Parathyroid adenoma (tissue), 2 donors: ENCODE measurements at regions not wholly inside any gene's neighbourhood (a gene's known extent, or its start where the extent isn't known, plus 50 kb on each side); places are given as distances from the start of the nearest gene placed in this dataset.

Source experiments
- H2AFZ ChIP-seq: fragments of 300-600 bp; sonication (generic); one replicate; pipeline ENCODE4 v1.7.0; 2017; ENCODE audit warnings: antibody characterized with exemption, mild to moderate bottlenecking
- H3K27ac ChIP-seq: fragments of 300-600 bp; sonication (generic); one replicate; pipeline ENCODE4 v1.7.0; 2017
- H3K27me3 ChIP-seq: fragments of 300-600 bp; sonication (generic); one replicate; pipeline ENCODE4 v1.7.0; 2017; ENCODE audit warnings: low read length; ENCODE audit not compliant: control insufficient read depth, insufficient read depth
- H3K36me3 ChIP-seq: fragments of 300-600 bp; sonication (generic); one replicate; pipeline ENCODE4 v1.7.0; 2017; ENCODE audit warnings: low read length; ENCODE audit not compliant: control insufficient read depth, insufficient read depth
- H3K4me1 ChIP-seq: fragments of 300-600 bp; sonication (generic); one replicate; pipeline ENCODE4 v1.7.0; 2017; ENCODE audit warnings: control low read depth
- H3K4me2 ChIP-seq: fragments of 300-600 bp; sonication (generic); one replicate; pipeline ENCODE4 v1.7.0; 2017; ENCODE audit warnings: low read length
- H3K4me3 ChIP-seq: fragments of 300-600 bp; sonication (generic); one replicate; pipeline ENCODE4 v1.7.0; 2017; ENCODE audit warnings: low read depth, low read length
- H3K79me2 ChIP-seq: fragments of 300-600 bp; sonication (generic); one replicate; pipeline ENCODE4 v1.7.0; 2017; ENCODE audit warnings: control low read depth
- H3K9ac ChIP-seq: fragments of 300-600 bp; sonication (generic); one replicate; pipeline ENCODE4 v1.7.0; 2017; ENCODE audit warnings: mild to moderate bottlenecking
- H3K9me3 ChIP-seq: fragments of 300-600 bp; sonication (generic); one replicate; pipeline ENCODE4 v1.7.0; 2017; ENCODE audit warnings: low read length; ENCODE audit not compliant: control insufficient read depth
- TF ChIP-seq, protein P1 (sequence below): fragments of 300-600 bp; sonication (generic); IDR thresholded peaks from one replicate; pipeline ENCODE4 v1.7.0; 2017; ENCODE audit warnings: antibody characterized with exemption, mild to moderate bottlenecking
- donor health status: primary hyperparathyroidism.

DNA sequence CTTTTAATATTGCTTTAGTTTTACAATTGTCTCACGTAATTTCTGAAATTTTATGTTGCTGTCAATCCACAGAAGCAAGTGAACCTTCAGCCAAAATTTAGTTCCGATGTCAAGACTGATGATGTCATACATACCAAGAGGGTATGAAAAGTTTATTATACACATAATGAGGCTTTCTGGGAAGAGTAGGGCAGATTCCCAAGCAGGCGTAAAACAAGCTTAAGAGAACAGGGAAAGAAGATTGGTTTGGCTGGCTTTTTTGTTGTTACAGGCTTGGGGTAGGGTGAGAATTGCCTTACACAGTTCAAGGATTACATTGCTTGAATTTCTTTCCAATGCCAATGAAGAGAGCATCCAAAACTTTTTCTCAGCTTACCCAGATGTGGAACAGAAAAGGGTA, 1962.9 kb upstream of the CDH6 start:
- Histone ChIP-seq H3K27me3 (no peaks in the 10 kb centered on the region), H3K36me3 (no peaks in the 10 kb centered on the region), H3K4me2 (no peak overlapping the region), H3K9me3 (no peaks in the 10 kb centered on the region), H3K4me3 (no peak overlapping the region), H3K79me2 (no peaks in the 10 kb centered on the region), H3K4me1 (no peaks in the 10 kb centered on the region), H3K9ac (no peak overlapping the region), H3K27ac (no peak overlapping the region), H2AFZ (no peak overlapping the region)
- TF ChIP-seq, protein P1, sequence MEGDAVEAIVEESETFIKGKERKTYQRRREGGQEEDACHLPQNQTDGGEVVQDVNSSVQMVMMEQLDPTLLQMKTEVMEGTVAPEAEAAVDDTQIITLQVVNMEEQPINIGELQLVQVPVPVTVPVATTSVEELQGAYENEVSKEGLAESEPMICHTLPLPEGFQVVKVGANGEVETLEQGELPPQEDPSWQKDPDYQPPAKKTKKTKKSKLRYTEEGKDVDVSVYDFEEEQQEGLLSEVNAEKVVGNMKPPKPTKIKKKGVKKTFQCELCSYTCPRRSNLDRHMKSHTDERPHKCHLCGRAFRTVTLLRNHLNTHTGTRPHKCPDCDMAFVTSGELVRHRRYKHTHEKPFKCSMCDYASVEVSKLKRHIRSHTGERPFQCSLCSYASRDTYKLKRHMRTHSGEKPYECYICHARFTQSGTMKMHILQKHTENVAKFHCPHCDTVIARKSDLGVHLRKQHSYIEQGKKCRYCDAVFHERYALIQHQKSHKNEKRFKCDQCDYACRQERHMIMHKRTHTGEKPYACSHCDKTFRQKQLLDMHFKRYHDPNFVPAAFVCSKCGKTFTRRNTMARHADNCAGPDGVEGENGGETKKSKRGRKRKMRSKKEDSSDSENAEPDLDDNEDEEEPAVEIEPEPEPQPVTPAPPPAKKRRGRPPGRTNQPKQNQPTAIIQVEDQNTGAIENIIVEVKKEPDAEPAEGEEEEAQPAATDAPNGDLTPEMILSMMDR, result no peak

DNA sequence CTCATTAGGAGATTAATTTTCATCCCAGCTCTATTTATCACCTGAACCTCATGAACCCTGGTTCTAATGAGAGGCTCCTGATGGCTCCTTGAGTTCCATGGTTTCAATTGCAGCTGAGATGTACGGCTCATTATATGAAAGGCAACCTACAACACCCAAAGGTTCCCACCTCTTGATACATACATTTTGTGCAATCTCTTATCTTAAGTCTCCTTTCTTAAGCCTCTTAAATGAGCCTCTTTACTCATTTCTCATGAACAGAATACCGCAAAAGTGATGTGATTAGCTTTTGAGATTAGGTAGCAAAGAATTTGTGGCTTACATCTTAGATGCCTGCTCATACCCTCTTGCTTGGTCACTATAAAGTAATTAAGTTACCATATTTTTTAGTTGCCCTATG, 1964.0 kb upstream of the CDH6 start:
- no peaks in the 10 kb centered on the region for H3K79me2 ChIP-seq
- no peaks in the 10 kb centered on the region for H3K9me3 ChIP-seq
- H3K9ac ChIP-seq, result no peak overlapping the region
- H3K36me3 ChIP-seq, result no peaks in the 10 kb centered on the region
- H3K4me3 ChIP-seq, result no peak overlapping the region
- TF ChIP-seq, protein P1, result no peak
- H3K4me1 ChIP-seq, result no peaks in the 10 kb centered on the region
- no peaks in the 10 kb centered on the region for H3K27me3 ChIP-seq
- no peak overlapping the region for H2AFZ ChIP-seq
- H3K4me2 ChIP-seq, result no peak overlapping the region
- no peak overlapping the region for H3K27ac ChIP-seq

DNA sequence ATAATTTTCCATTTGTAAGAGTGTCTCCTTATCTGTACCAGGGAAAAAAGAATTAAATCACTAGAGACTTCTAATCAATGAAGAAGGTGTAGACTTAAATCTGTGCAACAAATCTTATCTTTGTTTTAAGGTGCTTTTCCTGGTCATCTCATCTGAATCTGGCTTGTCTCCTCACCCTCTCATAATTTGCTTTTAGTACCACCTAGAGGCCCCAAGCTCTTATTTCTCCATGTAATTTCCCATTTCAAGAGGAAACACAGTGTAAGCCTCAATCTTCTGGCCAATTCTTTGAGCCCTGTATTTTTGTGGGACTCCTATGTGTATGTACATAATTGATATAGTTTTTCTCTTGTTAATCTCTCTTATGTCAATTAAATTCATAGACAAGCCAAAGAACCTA, 1975.3 kb upstream of the CDH6 start:
- Histone ChIP-seq H3K9me3 (no peaks in the 10 kb centered on the region), H2AFZ (no peak overlapping the region), H3K4me2 (no peak overlapping the region), H3K9ac (no peak overlapping the region), H3K27ac (no peak overlapping the region), H3K36me3 (no peaks in the 10 kb centered on the region), H3K4me1 (no peaks in the 10 kb centered on the region), H3K4me3 (no peak overlapping the region), H3K27me3 (no peaks in the 10 kb centered on the region), H3K79me2 (no peaks in the 10 kb centered on the region)
- TF ChIP-seq, protein P1, result no peak

DNA sequence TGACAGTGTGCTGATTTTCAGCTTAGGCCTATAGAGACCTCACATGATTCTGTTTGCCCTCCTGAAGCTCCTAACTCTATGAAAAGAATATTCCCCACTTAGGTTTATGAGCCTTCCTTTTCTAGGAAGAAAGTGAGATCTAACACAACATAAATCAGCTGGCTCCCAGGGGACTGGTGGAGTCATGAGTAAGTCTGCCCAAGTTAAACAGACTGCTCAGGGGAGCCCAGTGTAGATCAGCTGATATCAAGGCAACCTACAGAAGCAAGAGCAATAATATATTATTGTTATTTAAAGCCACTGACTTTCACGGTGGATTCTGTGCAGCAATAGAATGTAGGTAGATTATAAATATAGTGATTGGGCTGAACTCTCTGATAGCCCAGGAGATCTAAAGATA, 1978.6 kb upstream of the CDH6 start:
- Histone ChIP-seq H2AFZ (no peak overlapping the region), H3K4me3 (no peak overlapping the region), H3K4me1 (no peaks in the 10 kb centered on the region), H3K27me3 (no peaks in the 10 kb centered on the region), H3K9me3 (no peaks in the 10 kb centered on the region), H3K36me3 (no peaks in the 10 kb centered on the region), H3K9ac (no peak overlapping the region), H3K27ac (no peak overlapping the region), H3K79me2 (no peaks in the 10 kb centered on the region), H3K4me2 (no peak overlapping the region)
- TF ChIP-seq, protein P1, result no peak

DNA sequence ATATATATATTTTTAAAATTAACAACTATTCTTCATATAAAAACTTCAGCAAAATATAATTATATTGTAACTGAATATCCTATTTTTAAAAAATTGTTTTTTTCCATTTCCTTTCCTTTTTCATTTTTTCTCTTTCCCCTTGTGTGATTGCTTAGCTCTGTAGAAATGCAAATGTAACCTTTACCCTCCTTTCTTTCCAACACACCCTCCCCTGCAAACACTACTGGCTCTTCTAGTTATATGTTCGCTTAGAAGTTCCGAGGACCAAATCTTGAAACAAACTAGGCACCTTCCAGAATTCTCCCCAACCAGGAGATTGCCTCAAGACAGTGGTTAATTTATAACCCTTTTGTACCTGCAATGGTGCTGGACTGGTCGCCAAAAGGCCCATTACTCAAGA, 1980.0 kb upstream of the CDH6 start:
- no peaks in the 10 kb centered on the region for H3K4me1 ChIP-seq
- H3K4me2 ChIP-seq, result no peak overlapping the region
- no peaks in the 10 kb centered on the region for H3K79me2 ChIP-seq
- H3K27me3 ChIP-seq, result no peaks in the 10 kb centered on the region
- no peaks in the 10 kb centered on the region for H3K9me3 ChIP-seq
- no peaks in the 10 kb centered on the region for H3K36me3 ChIP-seq
- no peak overlapping the region for H3K9ac ChIP-seq
- no peak overlapping the region for H3K4me3 ChIP-seq
- H3K27ac ChIP-seq, result no peak overlapping the region
- TF ChIP-seq, protein P1, result no peak
- no peak overlapping the region for H2AFZ ChIP-seq
